ENCODE measurements at regions not wholly inside any gene's neighbourhood (a gene's known extent, or its start where the extent isn't known, plus 50 kb on each side); places are given as distances from the start of the nearest gene placed in this dataset.
"Not testable (repeated sequence)": the region's sequence is repeated elsewhere in the genome, so short reads cannot be mapped to it uniquely, and the experiment has no call there.

DNA sequence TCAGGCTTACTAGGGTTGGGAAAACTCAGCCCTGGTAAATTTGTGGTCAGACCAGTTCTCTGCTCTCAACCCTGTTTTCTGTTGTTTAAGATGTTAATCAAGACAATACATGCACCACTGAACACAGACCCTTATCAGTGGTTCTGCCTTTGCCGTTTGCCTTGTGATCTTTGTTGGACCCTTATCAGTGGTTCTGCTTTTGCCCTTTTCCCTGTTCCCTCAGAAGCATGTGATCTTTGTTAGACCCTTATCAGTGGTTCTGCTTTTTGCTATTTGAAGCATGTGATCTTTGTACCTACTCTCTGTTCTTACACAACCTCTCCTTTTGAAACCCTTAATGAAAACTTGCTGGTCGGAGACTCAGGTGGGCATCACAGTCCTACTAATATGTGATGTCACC is 133.9 kb upstream of the NBPF11 start:
- TF ChIP-seq EZH2 (IDR thresholded peaks at IDR 0.05; ENCODE audit: borderline replicate concordance, low read depth, low read length, severe bottlenecking); CTCF (IDR thresholded peaks at IDR 0.05; ENCODE audit: borderline replicate concordance, extremely low read depth, low read length, poor library complexity, severe bottlenecking): not testable (repeated sequence)
